ENCODE measurements at regions not wholly inside any gene's neighbourhood (a gene's known extent, or its start where the extent isn't known, plus 50 kb on each side); places are given as distances from the start of the nearest gene placed in this dataset.

GRCh38 chr15:97401195-97401594 lies 559.3 kb upstream of the ARRDC4 start:
- TF ChIP-seq ZBTB21 (CRISPR knock-in tag; IDR thresholded peaks at IDR 0.05; ENCODE audit: borderline replicate concordance): no peak
- TF ChIP-seq CTCF (IDR thresholded peaks at IDR 0.05): no peak
- no peak for TF ChIP-seq SOX15 (CRISPR knock-in tag; IDR thresholded peaks at IDR 0.05)
- no peak for TF ChIP-seq PREB (CRISPR knock-in tag; IDR thresholded peaks at IDR 0.05; ENCODE audit: borderline replicate concordance)
- TF ChIP-seq SP1 (CRISPR knock-in tag; conservative IDR thresholded peaks at IDR 0.05): no peak
- no peak for TF ChIP-seq USF1 (CRISPR knock-in tag; IDR thresholded peaks at IDR 0.05)
- no peak for TF ChIP-seq ZNF416 (CRISPR knock-in tag; IDR thresholded peaks at IDR 0.05)
- TF ChIP-seq ZBTB43 (CRISPR knock-in tag; IDR thresholded peaks at IDR 0.05): no peak

Data from WTC11 (cell line).